Peyer's patch (tissue), 4 donors: ENCODE measurements at regions not wholly inside any gene's neighbourhood (a gene's known extent, or its start where the extent isn't known, plus 50 kb on each side); places are given as distances from the start of the nearest gene placed in this dataset.

Experiments
- DNase-seq, 3 donors: peaks; one replicate each; pipeline ENCODE4 v3.0.0-alpha.2; 2017 to 2019
- H3K27ac ChIP-seq, 4 donors: fragments of 200-600 bp; sonication (generic); one replicate each; pipeline ENCODE4 v1.5.1; 2016 to 2019
- H3K27me3 ChIP-seq, 2 donors: fragments of 200-600 bp; sonication (generic); one replicate each; pipeline ENCODE4 v1.5.1; 2019
- H3K36me3 ChIP-seq, 3 donors: fragments of 200-600 bp; sonication (generic); one replicate each; pipeline ENCODE4 v1.5.1; 2016 to 2019
- H3K4me1 ChIP-seq, 4 donors: fragments of 200-600 bp; sonication (generic); one replicate each; pipeline ENCODE4 v1.5.1; 2016 to 2019
- H3K4me3 ChIP-seq, 4 donors: fragments of 200-600 bp; sonication (generic); 1 replicate in 3 of 4; 2 replicates in 1 of 4; pipeline ENCODE4 v1.5.1; 2016 to 2019; ENCODE audit warnings: mild to moderate bottlenecking in 1 of 4
- H3K9me3 ChIP-seq, 4 donors: fragments of 200-600 bp; sonication (generic); one replicate each; pipeline ENCODE4 v1.5.1; 2016 to 2019; ENCODE audit warnings: mild to moderate bottlenecking in 1 of 4
- CTCF ChIP-seq, 6 experiments: fragments of 450-650 bp in 4 of 6; fragments of 200-600 bp in 2 of 6; sonication (generic) in 1 of 6; IDR thresholded peaks; one replicate each; pipeline ENCODE4 v1.5.1; 2017 to 2019; ENCODE audit warnings: antibody characterized with exemption in 6 of 6, mild to moderate bottlenecking in 3 of 6, moderate library complexity in 1 of 6
- POLR2A ChIP-seq, 2 donors: fragments of 450-650 bp; IDR thresholded peaks; one replicate each; pipeline ENCODE4 v1.5.1; 2017; ENCODE audit warnings: antibody characterized with exemption in 2 of 2, mild to moderate bottlenecking in 2 of 2, moderate library complexity in 2 of 2

GRCh38 chr5:104421431-104421830, 858.8 kb upstream of the NUDT12 start:
- no peaks in the 10 kb centered on the region for H3K4me1 ChIP-seq
- no peaks in the 10 kb centered on the region for H3K9me3 ChIP-seq
- no peak overlapping the region for H3K27ac ChIP-seq
- H3K27me3 ChIP-seq = no peaks in the 10 kb centered on the region
- no peak for DNase-seq
- TF ChIP-seq CTCF (IDR thresholded peaks at IDR 0.05) (no peak), POLR2A (IDR thresholded peaks at IDR 0.05) (no peak)
- H3K4me3 ChIP-seq = no peak overlapping the region
- H3K36me3 ChIP-seq = no peaks in the 10 kb centered on the region

- Histone ChIP-seq H3K36me3 (no peaks in the 10 kb centered on the region), H3K4me3 (no peak overlapping the region), H3K9me3 (no peaks in the 10 kb centered on the region), H3K27ac (no peak overlapping the region), H3K4me1 (no peaks in the 10 kb centered on the region), H3K27me3 (no peaks in the 10 kb centered on the region)
- TF ChIP-seq POLR2A (IDR thresholded peaks at IDR 0.05) (no peak), CTCF (IDR thresholded peaks at IDR 0.05) (no peak)
- no peak for DNase-seq
These were observed 855.5 kb upstream of the NUDT12 start for GRCh38 chr5:104418056-104418455.

GRCh38 chr5:104412649-104413240, 850.2 kb upstream of the NUDT12 start:
- no peak for DNase-seq
- Histone ChIP-seq H3K36me3 (no peaks in the 10 kb centered on the region), H3K27ac (no peak overlapping the region), H3K9me3 (no peaks in the 10 kb centered on the region), H3K4me1 (no peaks in the 10 kb centered on the region), H3K4me3 (no peak overlapping the region), H3K27me3 (no peaks in the 10 kb centered on the region)
- TF ChIP-seq POLR2A (IDR thresholded peaks at IDR 0.05) (no peak), CTCF (IDR thresholded peaks at IDR 0.05) (no peak)

- DNase-seq = no peak
- TF ChIP-seq POLR2A (IDR thresholded peaks at IDR 0.05) = no peak
- TF ChIP-seq CTCF (IDR thresholded peaks at IDR 0.05) = no peak
- Histone ChIP-seq H3K4me1 (no peaks in the 10 kb centered on the region), H3K36me3 (no peaks in the 10 kb centered on the region), H3K4me3 (no peak overlapping the region), H3K9me3 (no peaks in the 10 kb centered on the region), H3K27me3 (no peaks in the 10 kb centered on the region), H3K27ac (no peak overlapping the region)
These were observed 838.4 kb upstream of the NUDT12 start for GRCh38 chr5:104400941-104401340.

GRCh38 chr5:104385906-104386305, 823.3 kb upstream of the NUDT12 start:
- Histone ChIP-seq H3K36me3 (no peaks in the 10 kb centered on the region), H3K27me3 (no peaks in the 10 kb centered on the region), H3K4me3 (no peak overlapping the region), H3K27ac (no peak overlapping the region), H3K9me3 (no peaks in the 10 kb centered on the region), H3K4me1 (no peaks in the 10 kb centered on the region)
- TF ChIP-seq POLR2A (IDR thresholded peaks at IDR 0.05) = no peak
- no peak for TF ChIP-seq CTCF (IDR thresholded peaks at IDR 0.05)
- DNase-seq = no peak

GRCh38 chr5:104375345-104375744, 812.8 kb upstream of the NUDT12 start:
- Histone ChIP-seq H3K36me3 (no peaks in the 10 kb centered on the region), H3K4me3 (no peak overlapping the region)

More at GRCh38 chr5:104375345-104375744, 812.8 kb upstream of the NUDT12 start:
- Histone ChIP-seq H3K27me3 (no peaks in the 10 kb centered on the region), H3K4me1 (no peaks in the 10 kb centered on the region), H3K9me3 (no peaks in the 10 kb centered on the region), H3K27ac (no peak overlapping the region)
- TF ChIP-seq POLR2A (IDR thresholded peaks at IDR 0.05) (no peak), CTCF (IDR thresholded peaks at IDR 0.05) (no peak)
- DNase-seq = no peak
